B cell (primary cell): ENCODE measurements at regions not wholly inside any gene's neighbourhood (a gene's known extent, or its start where the extent isn't known, plus 50 kb on each side); places are given as distances from the start of the nearest gene placed in this dataset.

Experiments used
- CTCF ChIP-seq: fragments of 200-600 bp; IDR thresholded peaks from one replicate; pipeline ENCODE4 v1.8.0; 2022; ENCODE audit warnings: antibody characterized with exemption, mild to moderate bottlenecking
- EZH2 ChIP-seq: IDR thresholded peaks from 2 replicates; pipeline ENCODE4 v1.6.1; 2012; ENCODE audit warnings: borderline replicate concordance, low read depth, mild to moderate bottlenecking, moderate library complexity, low read length; ENCODE audit not compliant: insufficient read depth, poor library complexity, severe bottlenecking

DNA sequence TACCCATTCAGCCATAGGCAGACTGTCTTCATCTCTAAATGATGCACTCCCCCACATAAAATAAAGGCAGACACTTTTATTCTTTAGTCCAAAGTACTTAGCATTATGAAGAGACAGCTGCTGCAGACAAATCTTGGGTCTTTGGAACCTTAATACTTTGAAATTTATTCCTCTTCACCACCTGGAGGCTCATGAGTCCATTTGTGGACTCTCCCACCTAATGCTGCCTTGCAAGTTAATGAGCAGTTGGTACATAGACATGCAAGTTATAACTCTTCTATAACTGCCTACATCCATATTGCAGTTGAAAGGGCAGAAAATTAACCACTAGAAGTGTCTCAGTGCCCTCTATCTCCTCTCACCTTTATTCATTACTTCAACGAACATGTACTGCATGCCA is 118.6 kb upstream of the CPEB2 start:
- TF ChIP-seq CTCF (no peak), EZH2 (no peak)
